Prostate gland (tissue), 2 donors: ENCODE measurements at regions not wholly inside any gene's neighbourhood (a gene's known extent, or its start where the extent isn't known, plus 50 kb on each side); places are given as distances from the start of the nearest gene placed in this dataset.

Experiments used
- POLR2A ChIP-seq: fragments of 450-650 bp; IDR thresholded peaks from one replicate; pipeline ENCODE4 v1.6.1; 2016; ENCODE audit warnings: antibody characterized with exemption, mild to moderate bottlenecking
- TF ChIP-seq, protein P1 (sequence below), 4 experiments: fragments of 200-600 bp in 2 of 4; fragments of 450-650 bp in 2 of 4; sonication (generic) in 2 of 4; IDR thresholded peaks; 1 replicate in 3 of 4; 2 replicates in 1 of 4; pipeline ENCODE4 v1.5.1; 2016 to 2019; ENCODE audit warnings: antibody characterized with exemption in 4 of 4, mild to moderate bottlenecking in 2 of 4, moderate library complexity in 2 of 4

DNA sequence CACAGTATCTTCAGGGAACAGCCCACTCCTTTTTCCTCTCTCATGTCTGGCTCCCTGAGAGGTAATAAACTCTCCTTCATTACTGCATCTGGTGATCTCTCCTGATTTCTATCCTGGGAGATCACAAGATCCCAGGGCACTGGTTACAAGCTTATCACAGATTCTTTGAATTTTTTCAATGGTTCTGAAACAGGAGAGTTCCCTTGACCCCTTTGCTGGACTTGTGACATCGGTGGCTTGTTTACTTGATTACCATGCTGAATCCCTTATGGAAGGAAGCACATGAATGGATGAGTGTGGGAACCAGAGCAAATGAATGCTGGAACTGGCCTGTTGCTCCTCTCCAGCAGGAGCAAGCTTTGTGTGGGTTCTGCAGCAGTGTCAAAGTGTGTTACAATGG, 67.2 kb upstream of the HNMT start:
- TF ChIP-seq, protein P1, sequence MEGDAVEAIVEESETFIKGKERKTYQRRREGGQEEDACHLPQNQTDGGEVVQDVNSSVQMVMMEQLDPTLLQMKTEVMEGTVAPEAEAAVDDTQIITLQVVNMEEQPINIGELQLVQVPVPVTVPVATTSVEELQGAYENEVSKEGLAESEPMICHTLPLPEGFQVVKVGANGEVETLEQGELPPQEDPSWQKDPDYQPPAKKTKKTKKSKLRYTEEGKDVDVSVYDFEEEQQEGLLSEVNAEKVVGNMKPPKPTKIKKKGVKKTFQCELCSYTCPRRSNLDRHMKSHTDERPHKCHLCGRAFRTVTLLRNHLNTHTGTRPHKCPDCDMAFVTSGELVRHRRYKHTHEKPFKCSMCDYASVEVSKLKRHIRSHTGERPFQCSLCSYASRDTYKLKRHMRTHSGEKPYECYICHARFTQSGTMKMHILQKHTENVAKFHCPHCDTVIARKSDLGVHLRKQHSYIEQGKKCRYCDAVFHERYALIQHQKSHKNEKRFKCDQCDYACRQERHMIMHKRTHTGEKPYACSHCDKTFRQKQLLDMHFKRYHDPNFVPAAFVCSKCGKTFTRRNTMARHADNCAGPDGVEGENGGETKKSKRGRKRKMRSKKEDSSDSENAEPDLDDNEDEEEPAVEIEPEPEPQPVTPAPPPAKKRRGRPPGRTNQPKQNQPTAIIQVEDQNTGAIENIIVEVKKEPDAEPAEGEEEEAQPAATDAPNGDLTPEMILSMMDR (IDR thresholded peaks at IDR 0.05): no peak
- no peak for TF ChIP-seq POLR2A
